ENCODE measurements at regions not wholly inside any gene's neighbourhood (a gene's known extent, or its start where the extent isn't known, plus 50 kb on each side); places are given as distances from the start of the nearest gene placed in this dataset.
"Not testable (repeated sequence)": the region's sequence is repeated elsewhere in the genome, so short reads cannot be mapped to it uniquely, and the experiment has no call there.

GRCh38 chr1:172789840-172790239, 130.9 kb downstream of the FASLG start:
- no peak for TF ChIP-seq CTCF (IDR thresholded peaks at IDR 0.05)
- no peaks in the 10 kb centered on the region for H3K36me3 ChIP-seq
- DNase-seq = no peak
- no peaks in the 10 kb centered on the region for H3K27me3 ChIP-seq
- no peak overlapping the region for H3K27ac ChIP-seq
- intact Hi-C loops (cut with DNase I) = no loop called here
- H3K4me1 ChIP-seq = no peaks in the 10 kb centered on the region
- H3K9me3 ChIP-seq = no peaks in the 10 kb centered on the region
- no peak overlapping the region for H3K9ac ChIP-seq (ENCODE audit: low read depth in 2 of 2, low read length in 2 of 2)
- H3K4me3 ChIP-seq = no peak overlapping the region

DNA sequence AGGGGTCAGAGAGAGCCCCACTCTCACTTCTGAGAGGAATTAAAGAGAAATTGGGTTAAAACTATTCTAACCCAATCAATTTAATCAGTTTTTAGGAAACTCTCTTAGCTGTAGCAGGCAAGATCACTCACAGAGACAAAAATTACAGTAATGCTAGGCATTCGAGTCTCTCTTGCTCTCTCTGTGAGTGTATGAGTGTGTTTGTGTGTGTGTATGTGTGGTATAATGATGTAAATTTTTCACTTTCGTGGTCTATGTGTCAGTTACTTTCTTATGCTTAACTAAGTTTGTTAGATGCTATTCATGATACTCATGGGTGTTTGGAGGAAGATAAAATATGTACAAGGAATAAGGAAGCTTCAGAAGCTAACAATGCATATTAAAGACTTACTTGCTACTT, 131.3 kb downstream of the FASLG start:
- H3K4me3 ChIP-seq = no peak overlapping the region
- intact Hi-C loops (cut with DNase I) = no loop called here
- no peaks in the 10 kb centered on the region for H3K4me1 ChIP-seq
- TF ChIP-seq CTCF (IDR thresholded peaks at IDR 0.05) = no peak
- H3K36me3 ChIP-seq = no peaks in the 10 kb centered on the region
- H3K27ac ChIP-seq = no peak overlapping the region
- DNase-seq = no peak
- H3K27me3 ChIP-seq = no peaks in the 10 kb centered on the region
- no peak overlapping the region for H3K9ac ChIP-seq (ENCODE audit: low read depth in 2 of 2, low read length in 2 of 2)
- H3K9me3 ChIP-seq = no peaks in the 10 kb centered on the region

DNA sequence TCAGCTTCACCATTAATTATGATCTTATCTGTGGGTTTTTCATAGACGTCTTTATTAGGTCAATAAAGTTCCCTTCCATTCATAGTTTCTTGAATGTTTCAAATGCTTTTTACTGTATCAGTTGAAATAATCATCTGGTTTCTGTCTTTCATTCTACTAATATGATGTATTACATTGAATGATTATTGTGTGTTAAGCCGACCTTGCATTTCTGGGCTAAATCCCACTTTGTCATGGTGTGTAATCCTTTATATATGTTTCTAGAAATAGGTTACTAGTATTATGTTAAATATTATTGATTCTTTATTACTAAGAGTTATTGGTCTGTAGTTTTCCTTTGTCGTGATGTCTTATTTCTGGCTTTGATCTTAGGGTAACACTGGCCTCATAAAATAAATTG, 134.9 kb downstream of the FASLG start:
- Histone ChIP-seq H3K27me3 (no peaks in the 10 kb centered on the region), H3K9me3 (no peaks in the 10 kb centered on the region), H3K9ac (ENCODE audit: low read depth in 2 of 2, low read length in 2 of 2) (no peak overlapping the region), H3K27ac (no peak overlapping the region), H3K4me3 (no peak overlapping the region), H3K4me1 (no peaks in the 10 kb centered on the region), H3K36me3 (no peaks in the 10 kb centered on the region)
- TF ChIP-seq CTCF (IDR thresholded peaks at IDR 0.05) = no peak
- intact Hi-C loops (cut with DNase I) = no loop called here
- DNase-seq = no peak

GRCh38 chr1:172795741-172796140, 136.8 kb downstream of the FASLG start:
- intact Hi-C loops (cut with DNase I) = no loop called here
- Histone ChIP-seq H3K27me3 (no peaks in the 10 kb centered on the region), H3K4me3 (no peak overlapping the region), H3K4me1 (no peaks in the 10 kb centered on the region), H3K9ac (ENCODE audit: low read depth in 2 of 2, low read length in 2 of 2) (no peak overlapping the region), H3K36me3 (no peaks in the 10 kb centered on the region), H3K27ac (no peak overlapping the region), H3K9me3 (no peaks in the 10 kb centered on the region)
- no peak for TF ChIP-seq CTCF (IDR thresholded peaks at IDR 0.05)
- DNase-seq = no peak

DNA sequence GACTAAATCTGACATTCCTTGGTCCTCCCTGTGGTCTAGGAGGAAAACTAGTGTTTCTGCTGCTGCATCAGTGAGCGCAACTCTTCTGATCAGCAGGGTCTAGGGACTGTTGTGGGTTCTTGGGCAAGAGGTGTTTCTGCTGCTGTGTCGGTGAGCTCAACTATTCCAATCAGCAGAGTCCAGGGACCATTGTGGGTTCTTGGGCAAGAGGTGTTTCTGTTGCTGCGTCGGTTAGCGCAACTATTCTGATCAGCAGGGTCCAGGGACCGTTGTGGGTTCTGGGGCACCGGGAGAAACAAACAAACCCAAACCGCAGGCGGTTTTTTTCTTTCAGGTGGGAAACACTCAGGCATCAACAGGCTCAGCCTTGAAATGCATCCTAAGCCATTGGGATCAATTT, 140.9 kb downstream of the FASLG start:
- not testable (repeated sequence) for H3K36me3 ChIP-seq

DNA sequence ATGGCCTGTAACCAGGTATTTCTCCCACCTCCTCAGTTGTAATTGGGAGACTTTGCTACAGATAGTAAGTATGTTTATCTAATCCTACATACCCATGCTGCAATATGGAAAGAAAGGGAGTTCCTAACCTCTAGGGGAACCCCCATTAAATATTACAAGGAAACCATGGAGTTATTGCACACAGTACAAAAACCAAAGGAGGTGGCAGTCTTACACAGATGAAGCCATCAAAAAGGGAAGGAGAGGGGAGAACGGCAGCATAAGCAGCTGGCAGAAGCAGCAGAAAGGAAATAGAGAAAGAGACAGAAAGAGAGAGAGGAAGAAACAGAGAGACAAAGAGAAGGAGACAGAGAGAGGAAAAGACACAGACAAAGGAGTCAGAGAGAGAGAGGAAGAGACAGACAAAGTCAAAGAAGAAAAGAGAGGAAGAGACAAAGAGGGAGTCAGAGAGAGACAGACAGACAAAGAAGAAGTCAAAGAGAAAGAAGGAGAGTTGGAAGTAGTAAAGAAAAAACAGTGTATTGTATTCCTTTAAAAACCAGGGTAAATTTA, 142.9 kb downstream of the FASLG start:
- DNase-seq = no peak
- Histone ChIP-seq H3K36me3 (no peaks in the 10 kb centered on the region), H3K9ac (ENCODE audit: low read depth in 2 of 2, low read length in 2 of 2) (no peak overlapping the region), H3K9me3 (no peaks in the 10 kb centered on the region), H3K27me3 (no peaks in the 10 kb centered on the region), H3K4me3 (no peak overlapping the region), H3K4me1 (no peaks in the 10 kb centered on the region), H3K27ac (no peak overlapping the region)
- intact Hi-C loops (cut with DNase I) = no loop called here
- no peak for TF ChIP-seq CTCF (IDR thresholded peaks at IDR 0.05)

More for the DNA sequence above, 140.9 kb downstream of the FASLG start:
- DNase-seq; H3K9me3 ChIP-seq; intact Hi-C loops (cut with DNase I); H3K9ac ChIP-seq (ENCODE audit: low read depth in 2 of 2, low read length in 2 of 2); H3K4me1 ChIP-seq; H3K27me3 ChIP-seq; H3K4me3 ChIP-seq; H3K27ac ChIP-seq: not testable (repeated sequence)

Data from colonic mucosa (tissue), 4 donors.